HG03575 (cell line): ENCODE measurements at regions not wholly inside any gene's neighbourhood (a gene's known extent, or its start where the extent isn't known, plus 50 kb on each side); places are given as distances from the start of the nearest gene placed in this dataset.
A peak's percentile ranks its signal among the peaks of the same experiment; 100 is the strongest.
"Not testable (repeated sequence)": the region's sequence is repeated elsewhere in the genome, so short reads cannot be mapped to it uniquely, and the experiment has no call there.

Experiments used
- ATAC-seq: cut with Tn5 transposase; IDR thresholded peaks from one replicate; pipeline ENCODE4 v1.9.1; 2021; ENCODE audit not compliant: unreplicated experiment, insufficient number of reproducible peaks, low FRiP score; ENCODE audit errors: extremely low read depth

DNA sequence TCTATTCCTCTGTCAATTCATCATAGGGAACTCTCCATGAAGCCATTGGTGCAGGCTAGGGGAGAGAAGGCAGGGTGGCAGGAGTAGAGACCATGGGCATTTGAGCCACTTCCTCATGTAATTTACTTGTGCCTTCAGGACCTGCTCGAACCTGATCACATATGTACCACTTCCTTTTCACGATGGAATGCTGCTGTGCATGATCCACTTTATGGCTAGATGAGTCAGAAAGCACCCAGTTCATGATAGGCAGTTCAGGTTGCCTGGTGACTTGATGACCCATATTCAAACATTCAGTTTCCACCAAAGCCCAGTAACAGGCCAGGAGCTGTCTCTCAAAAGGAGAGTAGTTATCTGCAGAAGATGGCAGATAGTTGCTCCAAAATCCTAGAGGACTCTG is 166.0 kb downstream of the EVA1A start:
- not testable (repeated sequence) for ATAC-seq

DNA sequence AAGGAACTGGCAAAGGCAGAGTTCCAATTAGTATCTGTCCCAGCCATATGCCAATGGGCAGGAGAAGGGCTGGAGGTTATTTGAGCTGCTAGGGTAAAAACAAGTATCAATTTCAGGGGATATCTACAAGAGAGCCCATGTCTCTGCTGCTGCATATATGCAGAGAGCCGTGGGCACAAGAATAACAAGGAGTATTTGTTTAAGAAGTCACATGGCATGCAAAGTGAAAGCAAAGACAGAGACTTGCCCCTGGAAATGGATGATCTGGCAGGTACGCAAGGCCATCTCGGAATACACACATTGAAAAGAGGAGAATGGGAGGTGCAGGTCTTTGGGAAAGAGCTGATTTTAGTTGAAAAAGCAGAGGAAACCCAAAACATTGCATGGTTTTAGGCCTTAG is 170.6 kb downstream of the EVA1A start:
- ATAC-seq, result no peak

GRCh38 chr2:75389271-75389670 is 171.5 kb downstream of the EVA1A start:
- ATAC-seq, result no peak

- ATAC-seq, result no peak
These were observed 179.7 kb downstream of the EVA1A start for GRCh38 chr2:75381032-75381431.

DNA sequence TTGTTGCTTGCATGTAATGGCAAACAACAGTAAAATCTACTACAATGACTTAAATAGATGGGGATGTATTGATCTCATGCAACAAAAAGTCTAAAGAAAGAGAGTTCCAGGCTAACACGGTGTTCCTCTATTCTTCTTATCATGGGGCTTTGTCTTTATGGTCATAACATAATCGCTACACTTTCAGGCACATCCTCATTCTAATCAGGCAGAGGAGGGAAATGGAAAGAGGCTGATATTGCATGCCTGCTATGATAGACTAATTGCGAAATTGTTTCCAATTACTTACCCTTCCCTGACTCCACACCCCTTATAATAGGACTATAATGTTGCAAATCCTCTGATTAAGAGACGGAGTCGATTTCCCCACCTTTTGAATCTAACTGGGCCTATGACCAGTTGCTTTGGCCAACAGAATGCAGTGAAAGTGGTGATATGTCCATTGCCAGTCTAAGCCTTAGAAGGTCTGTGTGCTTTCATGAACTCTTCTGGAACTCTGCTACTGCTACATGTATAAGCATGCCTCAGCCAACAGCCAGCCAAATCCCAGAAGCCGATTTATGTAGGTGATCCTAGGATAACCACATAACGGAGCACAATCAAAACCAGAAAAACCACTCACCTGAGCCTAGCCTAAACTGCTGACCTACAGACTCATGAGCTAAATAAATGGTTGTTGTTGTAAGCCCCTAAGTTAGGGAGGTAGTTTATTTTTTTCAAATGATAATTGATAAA is 180.3 kb upstream of the TACR1 start:
- no peak for ATAC-seq

DNA sequence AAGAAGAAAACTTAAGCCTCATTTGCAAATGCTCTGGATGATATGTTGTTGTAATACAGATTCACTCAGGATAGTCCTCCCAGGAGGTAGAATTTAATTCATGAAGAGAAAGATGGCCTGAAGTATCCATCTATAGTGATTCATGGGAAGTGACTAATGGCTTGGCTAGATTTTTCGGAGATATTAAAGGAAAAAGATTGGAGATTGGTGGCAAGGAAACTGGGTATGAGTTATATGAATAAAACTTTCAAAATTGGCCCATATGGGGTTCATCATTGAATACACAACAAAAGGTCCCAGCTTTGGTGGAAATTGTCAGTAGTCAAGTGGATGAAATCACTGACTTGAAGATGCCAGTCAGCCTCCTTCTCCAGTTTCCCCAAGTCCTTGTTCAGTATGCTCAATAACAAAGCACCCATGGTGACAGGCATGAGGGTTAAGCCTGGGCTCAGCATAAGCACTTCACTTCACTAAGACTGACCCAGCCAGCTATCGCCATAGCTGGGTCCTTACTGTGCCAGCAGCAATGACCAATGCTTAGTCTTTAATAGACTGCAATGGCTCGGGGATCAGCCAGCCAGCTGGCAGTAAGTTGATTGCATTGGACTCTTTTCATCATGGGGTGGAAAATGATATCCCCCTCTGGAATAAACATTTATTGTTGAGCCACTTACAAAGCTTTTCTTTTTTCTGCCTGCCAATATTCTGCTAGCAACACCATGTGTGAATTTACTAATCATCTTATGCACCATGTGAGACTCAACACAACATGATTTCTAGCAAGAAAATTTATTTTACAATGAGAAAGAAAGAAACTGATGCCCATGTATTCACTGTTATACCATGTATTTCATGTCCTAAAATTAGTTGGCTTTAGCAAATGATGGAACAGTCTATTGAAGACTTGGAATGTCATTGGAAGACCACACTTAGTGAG is 176.6 kb upstream of the TACR1 start:
- ATAC-seq, result no peak

DNA sequence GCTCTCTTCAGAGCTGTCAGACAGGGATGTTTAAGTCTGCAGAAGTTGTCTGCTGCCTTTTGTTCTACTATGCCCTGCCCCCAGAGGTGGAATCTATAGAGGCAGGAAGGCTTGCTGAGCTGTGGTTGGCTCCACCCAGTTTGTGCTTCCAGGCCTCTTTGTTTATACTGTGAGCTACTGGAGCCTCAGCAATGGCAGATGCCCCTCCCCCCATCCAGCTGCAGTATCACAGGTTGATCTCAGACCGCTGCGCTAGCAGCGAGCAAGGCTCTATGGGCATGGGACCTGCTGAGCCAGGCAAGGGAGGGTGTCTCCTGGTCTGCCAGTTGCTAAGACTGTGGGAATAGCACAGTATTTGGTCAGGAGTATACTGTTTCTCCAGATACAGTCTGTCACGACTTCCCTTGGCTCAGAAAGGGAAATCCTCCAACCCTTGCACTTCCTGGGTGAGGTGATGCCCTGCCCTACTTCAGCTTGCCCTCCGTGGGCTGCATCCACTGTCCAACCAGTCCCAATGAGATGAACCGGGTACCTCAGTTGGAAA is 175.2 kb upstream of the TACR1 start:
- not testable (repeated sequence) for ATAC-seq

- ATAC-seq, result no peak
These were observed 168.1 kb upstream of the TACR1 start for GRCh38 chr2:75367401-75367800.

GRCh38 chr2:75361486-75361885 is 162.2 kb upstream of the TACR1 start:
- no peak for ATAC-seq

- ATAC-seq, result no peak
These were observed 161.6 kb upstream of the TACR1 start for GRCh38 chr2:75360945-75361344.

GRCh38 chr2:75356865-75357264 is 157.5 kb upstream of the TACR1 start:
- ATAC-seq, result no peak

GRCh38 chr2:75353131-75353530 is 153.8 kb upstream of the TACR1 start:
- ATAC-seq, result no peak

- ATAC-seq, result no peak
These were observed 149.0 kb upstream of the TACR1 start for GRCh38 chr2:75348307-75348706.

GRCh38 chr2:75344146-75344545 is 144.8 kb upstream of the TACR1 start:
- ATAC-seq, result no peak

DNA sequence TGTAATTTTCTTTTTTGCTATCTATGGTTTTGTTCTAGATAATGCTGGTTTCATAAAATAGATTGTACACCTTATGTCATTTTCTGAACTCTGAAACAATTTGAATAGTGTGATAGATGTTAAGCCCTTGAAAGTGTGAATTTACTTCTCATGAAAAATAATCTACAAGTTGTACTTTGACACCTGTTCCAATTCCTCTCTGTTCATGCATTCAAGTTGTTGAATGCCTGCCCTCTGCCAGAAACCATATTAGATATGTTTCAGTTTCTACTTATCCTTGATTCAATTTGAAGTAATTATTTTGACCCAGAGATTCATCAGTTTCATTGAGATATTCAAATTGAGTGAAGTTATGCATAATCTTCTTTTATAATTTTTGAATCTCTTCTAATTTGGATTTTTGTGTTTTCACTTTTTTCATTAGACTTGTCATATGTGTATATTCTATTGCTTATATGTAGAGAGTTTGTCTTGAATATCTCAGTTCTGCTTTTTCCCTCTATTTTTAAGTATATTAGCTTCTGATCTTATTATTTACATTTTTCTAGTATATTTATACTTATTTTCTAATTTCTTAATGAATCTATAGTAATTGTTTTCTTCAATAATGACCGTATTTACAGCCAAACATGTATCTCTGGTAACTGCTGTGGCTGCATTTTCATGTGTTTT is 143.3 kb upstream of the TACR1 start:
- ATAC-seq, result peak; percentile 58

GRCh38 chr2:75340560-75340959 is 141.2 kb upstream of the TACR1 start:
- ATAC-seq, result no peak

- no peak for ATAC-seq
These were observed 139.1 kb upstream of the TACR1 start for GRCh38 chr2:75338461-75338860.

DNA sequence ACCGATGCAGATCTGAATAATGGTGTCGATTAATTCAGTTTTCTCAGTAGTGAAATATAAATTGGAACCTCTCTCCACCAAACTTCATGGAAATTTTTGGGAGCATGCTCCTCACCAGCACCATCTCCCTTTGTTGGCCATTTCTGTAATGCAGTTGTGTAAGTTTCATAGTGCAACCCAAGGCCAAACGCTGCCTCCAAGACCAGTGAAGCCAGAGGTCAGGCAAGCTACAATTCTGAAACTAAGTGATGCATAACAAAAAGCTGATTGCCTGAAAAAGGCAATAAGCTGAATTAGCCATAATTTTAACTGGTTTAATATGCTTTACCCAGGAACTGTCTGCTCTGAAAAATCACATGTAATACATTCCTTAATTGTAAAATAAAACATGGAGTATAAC is 138.3 kb upstream of the TACR1 start:
- ATAC-seq, result no peak

GRCh38 chr2:75337016-75337415 is 137.7 kb upstream of the TACR1 start:
- ATAC-seq, result no peak
